NCI-H526 (cell line): ENCODE measurements at regions not wholly inside any gene's neighbourhood (a gene's known extent, or its start where the extent isn't known, plus 50 kb on each side); places are given as distances from the start of the nearest gene placed in this dataset.
A peak's percentile ranks its signal among the peaks of the same experiment; 100 is the strongest.

Experiments used
- DNase-seq, 2 experiments: peaks; one replicate each; lab custom pipeline; 2025; lab: John Stamatoyannopoulos, UW

- no peak for DNase-seq
Observed at GRCh38 chr4:115780835-115781234, 667.4 kb upstream of the NDST4 start.

DNA sequence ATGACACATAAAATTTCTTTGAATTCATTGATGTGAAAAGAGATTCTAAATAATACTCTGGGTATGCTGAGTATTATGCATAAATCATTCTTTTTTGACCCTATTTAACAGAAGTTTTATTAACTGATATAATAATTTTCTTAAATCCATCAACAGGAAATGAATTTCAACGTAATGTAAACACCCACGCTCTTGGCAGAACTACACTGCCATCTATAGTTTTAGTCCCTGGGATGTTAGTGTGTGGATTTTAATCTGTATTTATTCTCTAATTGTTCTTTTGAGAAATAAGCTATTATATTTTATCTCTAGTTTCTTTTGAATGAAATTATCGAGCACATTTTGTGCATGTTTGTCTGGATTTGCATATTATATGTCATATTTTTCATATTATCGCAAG, 666.8 kb upstream of the NDST4 start:
- DNase-seq = no peak

GRCh38 chr4:115770046-115770543, 656.7 kb upstream of the NDST4 start:
- DNase-seq = no peak

- no peak for DNase-seq
Observed at GRCh38 chr4:115769396-115769795, 656.0 kb upstream of the NDST4 start.

GRCh38 chr4:115763051-115763450, 649.6 kb upstream of the NDST4 start:
- no peak for DNase-seq

DNA sequence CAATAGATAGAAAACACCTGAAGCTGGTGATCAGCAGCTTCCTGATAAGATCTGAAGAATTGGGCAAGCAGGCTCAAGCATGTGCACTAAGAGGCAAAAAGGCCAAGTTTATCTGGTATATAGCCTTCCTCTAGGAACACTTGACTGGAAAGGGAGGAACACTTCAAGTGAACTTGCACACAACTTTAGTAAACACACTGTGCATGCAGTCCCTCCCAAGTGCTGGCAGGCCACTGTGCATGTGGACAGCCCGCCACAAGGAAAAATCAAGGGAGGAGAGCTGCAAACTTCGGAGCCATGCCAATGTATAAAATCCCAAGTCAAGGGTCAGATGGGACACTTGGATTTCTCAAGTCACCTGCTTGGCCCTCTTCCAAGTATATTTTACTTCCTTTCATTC, 645.8 kb upstream of the NDST4 start:
- no peak for DNase-seq

DNA sequence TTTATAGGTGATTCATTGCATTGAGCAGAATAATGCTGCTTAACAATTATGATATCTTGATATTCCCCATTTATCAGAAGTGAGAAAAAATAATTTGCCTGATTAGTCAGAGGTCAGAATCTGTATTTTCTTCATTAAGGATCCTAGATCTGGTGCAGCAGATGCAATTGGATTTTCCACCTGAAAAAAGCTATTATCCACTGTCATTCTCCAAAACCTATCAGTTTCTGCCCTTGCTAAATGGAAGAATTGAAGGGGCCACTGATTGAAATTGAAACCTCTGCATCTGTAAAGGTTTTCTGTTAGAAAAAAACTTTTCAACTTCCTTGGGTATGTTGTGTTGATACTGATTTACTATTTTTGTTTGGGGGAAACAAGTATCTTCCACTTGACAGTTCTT, 636.0 kb upstream of the NDST4 start:
- no peak for DNase-seq

- no peak for DNase-seq
Observed at GRCh38 chr4:115740806-115741205, 627.4 kb upstream of the NDST4 start.

DNA sequence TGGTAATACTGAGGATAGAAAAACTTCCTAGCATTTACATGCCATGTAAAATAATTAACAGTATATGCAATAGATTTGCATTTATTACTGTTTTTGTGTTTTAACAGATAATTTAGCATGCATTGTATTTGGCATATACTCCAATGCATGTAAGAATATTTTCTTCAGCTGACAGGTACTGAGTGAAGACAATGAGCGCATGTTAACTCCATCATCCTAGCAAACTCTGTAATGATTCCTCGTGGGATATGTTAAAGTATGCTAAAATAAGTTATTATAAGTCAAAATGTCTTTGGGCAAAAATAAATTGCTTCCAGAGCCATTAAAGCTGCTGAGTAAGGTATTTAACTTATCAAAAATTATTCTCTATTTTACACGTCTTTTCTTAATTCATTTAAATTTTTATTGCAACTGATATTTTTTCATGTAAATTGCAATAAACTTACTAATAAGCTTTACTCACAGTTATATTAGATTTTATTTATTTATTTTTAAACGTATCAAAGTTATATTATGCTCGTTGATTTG, 616.4 kb upstream of the NDST4 start:
- DNase-seq = no peak

DNA sequence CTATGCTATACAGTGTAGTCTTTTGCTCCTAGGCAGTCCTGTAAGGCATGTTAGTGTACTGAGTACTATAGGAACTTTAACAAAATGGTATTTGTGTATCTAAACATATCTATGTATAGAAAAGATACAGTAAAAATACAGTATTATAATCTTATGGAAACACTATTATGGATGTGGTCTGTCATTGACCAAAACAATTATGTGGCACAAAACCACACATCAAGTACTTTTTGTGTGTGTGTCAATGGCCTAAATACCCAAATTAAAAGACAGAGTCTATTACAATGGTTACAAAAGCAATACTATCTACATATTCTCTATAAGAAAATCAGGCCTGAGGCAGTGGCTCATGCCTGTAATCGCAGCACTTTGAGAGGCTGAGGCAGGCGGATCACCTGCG, 610.2 kb upstream of the NDST4 start:
- no peak for DNase-seq

- DNase-seq = no peak
Observed at GRCh38 chr4:115720611-115721010, 607.2 kb upstream of the NDST4 start.

GRCh38 chr4:115711575-115711974, 598.2 kb upstream of the NDST4 start:
- no peak for DNase-seq

DNA sequence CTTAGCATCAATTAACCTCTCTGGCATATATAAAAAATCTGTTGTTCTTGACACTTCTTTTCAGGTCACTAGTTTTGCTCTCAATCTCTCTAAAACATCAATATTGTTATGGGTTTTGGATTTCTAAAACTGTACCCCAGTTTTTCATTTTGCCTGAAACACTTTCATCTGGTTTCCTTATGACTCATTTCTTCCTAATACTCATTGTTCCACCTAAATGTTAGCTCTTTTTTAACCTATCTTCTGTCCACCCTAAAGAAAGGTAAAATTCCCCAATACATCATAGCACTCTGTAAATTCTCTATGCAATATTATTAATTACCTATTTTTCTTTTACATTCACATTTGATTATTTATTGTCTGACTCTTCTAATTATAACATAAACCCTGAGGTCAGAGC, 575.5 kb upstream of the NDST4 start:
- DNase-seq = no peak

DNA sequence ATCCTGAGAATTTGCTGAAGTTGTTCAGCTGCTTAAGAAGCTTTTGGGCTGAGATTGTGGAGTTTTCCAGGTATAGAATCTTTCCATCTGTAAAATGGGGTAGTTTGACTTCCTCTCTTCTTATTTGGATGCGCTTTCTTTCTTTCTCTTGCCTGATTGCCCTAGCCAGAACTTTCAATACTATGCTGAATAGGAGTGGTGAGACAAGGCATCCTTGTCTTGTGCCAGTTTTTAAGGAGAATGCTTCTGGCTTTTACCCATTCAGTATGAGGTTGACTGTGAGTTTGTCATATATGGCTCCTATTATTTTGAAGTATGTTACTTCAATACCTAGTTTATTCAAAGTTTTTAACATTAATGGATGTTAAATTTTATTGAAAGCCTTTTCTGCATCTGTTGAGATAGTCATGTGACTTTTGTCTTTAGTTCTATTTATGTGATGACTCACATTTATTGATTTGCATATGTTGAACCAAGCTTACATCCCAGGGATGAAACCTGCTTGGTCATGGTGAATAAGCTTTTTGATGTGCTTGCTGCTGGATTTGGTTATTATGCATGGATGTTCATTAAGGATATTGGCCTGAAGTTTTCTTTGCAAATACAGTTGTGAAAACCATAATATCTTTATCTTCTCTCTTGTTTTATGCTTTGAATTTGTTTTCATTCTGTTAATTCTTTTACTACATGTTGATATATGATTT, 573.8 kb upstream of the NDST4 start:
- DNase-seq = peak; percentile 50 to 59

- no peak for DNase-seq
Observed at GRCh38 chr4:115678425-115678941, 565.1 kb upstream of the NDST4 start.

DNA sequence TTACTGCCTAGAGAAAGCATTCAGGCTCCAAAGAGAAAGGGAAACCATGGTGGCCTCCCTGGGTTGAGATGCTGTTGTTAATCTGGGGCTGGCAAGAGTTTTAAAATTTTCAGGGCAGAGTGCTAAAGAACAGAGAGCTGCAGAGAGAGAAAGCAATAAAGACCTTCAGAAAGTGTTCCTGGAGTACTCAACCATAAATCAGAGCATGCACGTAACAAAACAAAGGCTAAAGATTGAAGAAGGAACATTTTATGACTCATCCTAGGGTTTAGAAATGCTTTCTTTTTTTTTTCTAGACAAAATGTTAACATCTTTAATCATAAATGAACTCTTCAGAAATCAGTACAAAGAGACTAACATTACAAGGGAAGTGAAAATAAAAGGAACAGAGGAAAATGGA, 562.3 kb upstream of the NDST4 start:
- no peak for DNase-seq

GRCh38 chr4:115674485-115674884, 561.1 kb upstream of the NDST4 start:
- DNase-seq = no peak

- no peak for DNase-seq
Observed at GRCh38 chr4:115671581-115671980, 558.2 kb upstream of the NDST4 start.

DNA sequence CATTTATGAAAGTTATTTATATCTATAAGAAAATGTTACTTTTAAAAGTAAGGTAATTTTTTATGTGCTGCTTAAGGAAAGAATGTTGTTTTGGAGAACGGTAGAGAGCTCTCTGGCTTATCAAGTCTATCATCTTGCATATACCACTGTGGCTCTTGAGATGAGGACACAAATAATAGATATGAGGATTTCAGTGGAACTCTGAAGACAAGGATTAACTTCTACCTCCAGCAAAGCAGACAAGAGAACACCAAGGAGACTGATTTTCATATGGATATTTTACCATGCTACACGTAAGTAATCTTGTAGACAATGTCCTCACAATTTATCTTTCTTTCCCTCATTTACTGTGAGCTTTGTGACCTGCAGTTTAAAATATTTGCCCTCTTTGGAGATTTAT, 557.5 kb upstream of the NDST4 start:
- no peak for DNase-seq

DNA sequence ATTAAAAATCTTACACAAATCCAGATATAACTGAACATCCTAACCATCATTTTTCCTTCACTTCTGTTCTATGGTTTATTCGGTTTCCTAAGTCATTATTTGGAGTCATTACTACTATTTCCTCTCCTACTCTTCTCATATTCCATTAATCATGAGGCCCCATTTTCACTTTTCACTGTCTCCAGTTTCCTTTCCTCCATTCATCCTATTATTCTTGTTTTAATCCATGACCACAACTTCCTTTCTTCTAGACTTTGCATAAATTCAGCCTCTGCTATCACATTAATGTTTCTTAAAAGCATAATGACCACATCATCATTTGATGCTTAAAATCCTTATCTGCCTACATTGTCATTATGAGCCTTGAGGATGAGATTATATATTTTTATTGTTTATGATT, 555.0 kb upstream of the NDST4 start:
- DNase-seq = no peak

DNA sequence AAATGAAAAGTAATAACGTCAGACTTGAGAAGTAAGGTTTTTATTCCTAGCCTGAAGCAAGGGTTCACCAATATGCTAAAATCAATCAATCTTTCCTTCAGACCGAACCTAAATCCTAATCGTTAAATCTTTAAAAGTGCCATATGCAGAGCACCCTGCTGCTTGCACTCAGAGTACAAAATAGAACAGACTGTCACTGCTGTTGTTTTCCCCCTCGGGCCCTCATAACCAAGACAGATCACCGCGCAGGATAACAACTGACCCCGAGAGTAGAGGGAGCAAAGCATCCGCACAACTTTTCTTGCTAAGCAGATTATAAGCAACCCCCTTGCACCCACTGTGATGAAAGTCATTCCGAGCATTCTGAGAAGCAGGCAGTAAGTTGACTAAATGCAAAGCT, 550.9 kb upstream of the NDST4 start:
- DNase-seq = no peak

GRCh38 chr4:115660465-115660864, 547.0 kb upstream of the NDST4 start:
- DNase-seq = peak in 1 of 2 experiments; percentile 5

- DNase-seq = no peak
Observed at GRCh38 chr4:115657991-115658650, 544.7 kb upstream of the NDST4 start.
